ENCODE measurements at regions not wholly inside any gene's neighbourhood (a gene's known extent, or its start where the extent isn't known, plus 50 kb on each side); places are given as distances from the start of the nearest gene placed in this dataset.
"Not testable (repeated sequence)": the region's sequence is repeated elsewhere in the genome, so short reads cannot be mapped to it uniquely, and the experiment has no call there.

DNA sequence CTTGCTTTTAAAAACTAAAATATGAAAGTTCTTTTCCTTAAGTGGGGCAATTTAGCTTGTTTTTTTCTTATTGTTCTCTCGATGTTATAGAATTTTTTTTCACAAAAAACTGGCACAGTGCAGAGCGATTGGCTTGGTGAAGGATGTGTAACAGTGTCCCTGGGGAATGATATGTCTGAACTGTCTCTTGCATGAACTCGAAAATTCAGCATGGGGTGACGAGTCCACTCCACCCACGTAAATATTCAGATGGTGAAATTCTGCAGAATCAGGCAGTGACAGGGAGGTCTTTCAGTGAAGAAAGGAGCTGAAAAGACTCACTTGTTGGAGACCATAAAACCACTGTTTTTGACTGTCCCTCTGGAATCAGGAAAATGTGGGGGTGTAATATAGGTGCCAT lies 505.3 kb downstream of the MMUT start:
- TF ChIP-seq, protein P1, sequence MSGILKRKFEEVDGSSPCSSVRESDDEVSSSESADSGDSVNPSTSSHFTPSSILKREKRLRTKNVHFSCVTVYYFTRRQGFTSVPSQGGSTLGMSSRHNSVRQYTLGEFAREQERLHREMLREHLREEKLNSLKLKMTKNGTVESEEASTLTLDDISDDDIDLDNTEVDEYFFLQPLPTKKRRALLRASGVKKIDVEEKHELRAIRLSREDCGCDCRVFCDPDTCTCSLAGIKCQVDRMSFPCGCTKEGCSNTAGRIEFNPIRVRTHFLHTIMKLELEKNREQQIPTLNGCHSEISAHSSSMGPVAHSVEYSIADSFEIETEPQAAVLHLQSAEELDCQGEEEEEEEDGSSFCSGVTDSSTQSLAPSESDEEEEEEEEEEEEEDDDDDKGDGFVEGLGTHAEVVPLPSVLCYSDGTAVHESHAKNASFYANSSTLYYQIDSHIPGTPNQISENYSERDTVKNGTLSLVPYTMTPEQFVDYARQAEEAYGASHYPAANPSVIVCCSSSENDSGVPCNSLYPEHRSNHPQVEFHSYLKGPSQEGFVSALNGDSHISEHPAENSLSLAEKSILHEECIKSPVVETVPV (CRISPR knock-in tag; IDR thresholded peaks at IDR 0.05): no peak
- TF ChIP-seq ZFP3 (CRISPR knock-in tag; IDR thresholded peaks at IDR 0.05): no peak
- no peak for TF ChIP-seq ZC3H10 (CRISPR knock-in tag; IDR thresholded peaks at IDR 0.05)
- TF ChIP-seq CSDC2 (CRISPR knock-in tag; IDR thresholded peaks at IDR 0.05): no peak
- no peak for TF ChIP-seq ZNF70 (CRISPR knock-in tag; IDR thresholded peaks at IDR 0.05)
- no peak for TF ChIP-seq ESRRG (CRISPR knock-in tag; IDR thresholded peaks at IDR 0.05)
- no peak for TF ChIP-seq ISL1 (CRISPR knock-in tag; IDR thresholded peaks at IDR 0.05)
- no peak for TF ChIP-seq GLIS3 (CRISPR knock-in tag; IDR thresholded peaks at IDR 0.05)
- no peak for TF ChIP-seq RARB (CRISPR knock-in tag; IDR thresholded peaks at IDR 0.05)
- TF ChIP-seq TCF4 (CRISPR knock-in tag; IDR thresholded peaks at IDR 0.05; ENCODE audit: borderline replicate concordance): no peak
- TF ChIP-seq BACH2 (CRISPR knock-in tag; IDR thresholded peaks at IDR 0.05; ENCODE audit: borderline replicate concordance): no peak
- no peak for TF ChIP-seq OSR1 (CRISPR knock-in tag; IDR thresholded peaks at IDR 0.05)
- no peak for TF ChIP-seq ZNF565 (CRISPR knock-in tag; conservative IDR thresholded peaks at IDR 0.05; ENCODE audit: low read depth)
- ATAC-seq: no peak

DNA sequence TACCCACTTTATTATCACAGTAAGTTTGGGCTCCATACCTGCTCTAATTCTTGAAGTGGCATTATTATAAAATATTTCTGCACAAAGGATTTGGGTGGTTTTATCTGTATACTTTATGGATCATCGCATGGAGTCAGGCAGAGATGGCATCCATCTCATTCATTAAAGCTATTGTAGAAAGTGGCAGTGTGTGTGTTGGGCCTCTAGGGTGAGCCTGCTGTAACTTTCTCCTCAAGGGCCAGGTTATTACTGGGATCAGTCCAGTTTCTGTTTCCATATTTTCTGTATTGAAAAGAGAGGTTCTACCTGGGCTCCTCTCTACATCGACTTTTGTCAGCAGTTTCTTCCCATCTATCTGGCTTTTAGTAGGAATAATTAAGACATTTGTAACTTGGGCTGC lies 511.1 kb downstream of the MMUT start:
- TF ChIP-seq CSDC2 (CRISPR knock-in tag; IDR thresholded peaks at IDR 0.05) (no peak), RARB (CRISPR knock-in tag; IDR thresholded peaks at IDR 0.05) (no peak), ZNF70 (CRISPR knock-in tag; IDR thresholded peaks at IDR 0.05) (no peak), ZFP30 (CRISPR knock-in tag; IDR thresholded peaks at IDR 0.05) (no peak), GLIS3 (CRISPR knock-in tag; IDR thresholded peaks at IDR 0.05) (no peak), ARNTL (CRISPR knock-in tag; IDR thresholded peaks at IDR 0.05; ENCODE audit: borderline replicate concordance, low read depth) (no peak), ZNF8 (CRISPR knock-in tag; IDR thresholded peaks at IDR 0.05) (no peak), ZC3H10 (CRISPR knock-in tag; IDR thresholded peaks at IDR 0.05) (no peak), ZFP3 (CRISPR knock-in tag; IDR thresholded peaks at IDR 0.05) (no peak), ZNF565 (CRISPR knock-in tag; conservative IDR thresholded peaks at IDR 0.05; ENCODE audit: low read depth) (no peak), SNAI2 (CRISPR knock-in tag; IDR thresholded peaks at IDR 0.05) (no peak), ISL1 (CRISPR knock-in tag; IDR thresholded peaks at IDR 0.05) (no peak), TCF4 (CRISPR knock-in tag; IDR thresholded peaks at IDR 0.05; ENCODE audit: borderline replicate concordance) (no peak), ESRRG (CRISPR knock-in tag; IDR thresholded peaks at IDR 0.05) (no peak), OSR1 (CRISPR knock-in tag; IDR thresholded peaks at IDR 0.05) (no peak)
- TF ChIP-seq, protein P2, sequence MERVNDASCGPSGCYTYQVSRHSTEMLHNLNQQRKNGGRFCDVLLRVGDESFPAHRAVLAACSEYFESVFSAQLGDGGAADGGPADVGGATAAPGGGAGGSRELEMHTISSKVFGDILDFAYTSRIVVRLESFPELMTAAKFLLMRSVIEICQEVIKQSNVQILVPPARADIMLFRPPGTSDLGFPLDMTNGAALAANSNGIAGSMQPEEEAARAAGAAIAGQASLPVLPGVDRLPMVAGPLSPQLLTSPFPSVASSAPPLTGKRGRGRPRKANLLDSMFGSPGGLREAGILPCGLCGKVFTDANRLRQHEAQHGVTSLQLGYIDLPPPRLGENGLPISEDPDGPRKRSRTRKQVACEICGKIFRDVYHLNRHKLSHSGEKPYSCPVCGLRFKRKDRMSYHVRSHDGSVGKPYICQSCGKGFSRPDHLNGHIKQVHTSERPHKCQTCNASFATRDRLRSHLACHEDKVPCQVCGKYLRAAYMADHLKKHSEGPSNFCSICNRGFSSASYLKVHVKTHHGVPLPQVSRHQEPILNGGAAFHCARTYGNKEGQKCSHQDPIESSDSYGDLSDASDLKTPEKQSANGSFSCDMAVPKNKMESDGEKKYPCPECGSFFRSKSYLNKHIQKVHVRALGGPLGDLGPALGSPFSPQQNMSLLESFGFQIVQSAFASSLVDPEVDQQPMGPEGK (CRISPR knock-in tag; IDR thresholded peaks at IDR 0.05; ENCODE audit: borderline replicate concordance): no peak
- TF ChIP-seq, protein P3, sequence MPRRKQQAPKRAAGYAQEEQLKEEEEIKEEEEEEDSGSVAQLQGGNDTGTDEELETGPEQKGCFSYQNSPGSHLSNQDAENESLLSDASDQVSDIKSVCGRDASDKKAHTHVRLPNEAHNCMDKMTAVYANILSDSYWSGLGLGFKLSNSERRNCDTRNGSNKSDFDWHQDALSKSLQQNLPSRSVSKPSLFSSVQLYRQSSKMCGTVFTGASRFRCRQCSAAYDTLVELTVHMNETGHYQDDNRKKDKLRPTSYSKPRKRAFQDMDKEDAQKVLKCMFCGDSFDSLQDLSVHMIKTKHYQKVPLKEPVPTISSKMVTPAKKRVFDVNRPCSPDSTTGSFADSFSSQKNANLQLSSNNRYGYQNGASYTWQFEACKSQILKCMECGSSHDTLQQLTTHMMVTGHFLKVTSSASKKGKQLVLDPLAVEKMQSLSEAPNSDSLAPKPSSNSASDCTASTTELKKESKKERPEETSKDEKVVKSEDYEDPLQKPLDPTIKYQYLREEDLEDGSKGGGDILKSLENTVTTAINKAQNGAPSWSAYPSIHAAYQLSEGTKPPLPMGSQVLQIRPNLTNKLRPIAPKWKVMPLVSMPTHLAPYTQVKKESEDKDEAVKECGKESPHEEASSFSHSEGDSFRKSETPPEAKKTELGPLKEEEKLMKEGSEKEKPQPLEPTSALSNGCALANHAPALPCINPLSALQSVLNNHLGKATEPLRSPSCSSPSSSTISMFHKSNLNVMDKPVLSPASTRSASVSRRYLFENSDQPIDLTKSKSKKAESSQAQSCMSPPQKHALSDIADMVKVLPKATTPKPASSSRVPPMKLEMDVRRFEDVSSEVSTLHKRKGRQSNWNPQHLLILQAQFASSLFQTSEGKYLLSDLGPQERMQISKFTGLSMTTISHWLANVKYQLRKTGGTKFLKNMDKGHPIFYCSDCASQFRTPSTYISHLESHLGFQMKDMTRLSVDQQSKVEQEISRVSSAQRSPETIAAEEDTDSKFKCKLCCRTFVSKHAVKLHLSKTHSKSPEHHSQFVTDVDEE (CRISPR knock-in tag; IDR thresholded peaks at IDR 0.05): no peak
- TF ChIP-seq, protein P4, sequence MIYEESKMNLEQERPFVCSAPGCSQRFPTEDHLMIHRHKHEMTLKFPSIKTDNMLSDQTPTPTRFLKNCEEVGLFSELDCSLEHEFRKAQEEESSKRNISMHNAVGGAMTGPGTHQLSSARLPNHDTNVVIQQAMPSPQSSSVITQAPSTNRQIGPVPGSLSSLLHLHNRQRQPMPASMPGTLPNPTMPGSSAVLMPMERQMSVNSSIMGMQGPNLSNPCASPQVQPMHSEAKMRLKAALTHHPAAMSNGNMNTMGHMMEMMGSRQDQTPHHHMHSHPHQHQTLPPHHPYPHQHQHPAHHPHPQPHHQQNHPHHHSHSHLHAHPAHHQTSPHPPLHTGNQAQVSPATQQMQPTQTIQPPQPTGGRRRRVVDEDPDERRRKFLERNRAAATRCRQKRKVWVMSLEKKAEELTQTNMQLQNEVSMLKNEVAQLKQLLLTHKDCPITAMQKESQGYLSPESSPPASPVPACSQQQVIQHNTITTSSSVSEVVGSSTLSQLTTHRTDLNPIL (CRISPR knock-in tag; IDR thresholded peaks at IDR 0.05; ENCODE audit: low read depth): no peak
- TF ChIP-seq, protein P1 (CRISPR knock-in tag; IDR thresholded peaks at IDR 0.05): no peak
- TF ChIP-seq, protein P5, sequence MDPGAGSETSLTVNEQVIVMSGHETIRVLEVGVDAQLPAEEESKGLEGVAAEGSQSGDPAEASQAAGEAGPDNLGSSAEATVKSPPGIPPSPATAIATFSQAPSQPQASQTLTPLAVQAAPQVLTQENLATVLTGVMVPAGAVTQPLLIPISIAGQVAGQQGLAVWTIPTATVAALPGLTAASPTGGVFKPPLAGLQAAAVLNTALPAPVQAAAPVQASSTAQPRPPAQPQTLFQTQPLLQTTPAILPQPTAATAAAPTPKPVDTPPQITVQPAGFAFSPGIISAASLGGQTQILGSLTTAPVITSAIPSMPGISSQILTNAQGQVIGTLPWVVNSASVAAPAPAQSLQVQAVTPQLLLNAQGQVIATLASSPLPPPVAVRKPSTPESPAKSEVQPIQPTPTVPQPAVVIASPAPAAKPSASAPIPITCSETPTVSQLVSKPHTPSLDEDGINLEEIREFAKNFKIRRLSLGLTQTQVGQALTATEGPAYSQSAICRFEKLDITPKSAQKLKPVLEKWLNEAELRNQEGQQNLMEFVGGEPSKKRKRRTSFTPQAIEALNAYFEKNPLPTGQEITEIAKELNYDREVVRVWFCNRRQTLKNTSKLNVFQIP (CRISPR knock-in tag; IDR thresholded peaks at IDR 0.05; ENCODE audit: borderline replicate concordance, low read depth): no peak
- ATAC-seq: no peak

DNA sequence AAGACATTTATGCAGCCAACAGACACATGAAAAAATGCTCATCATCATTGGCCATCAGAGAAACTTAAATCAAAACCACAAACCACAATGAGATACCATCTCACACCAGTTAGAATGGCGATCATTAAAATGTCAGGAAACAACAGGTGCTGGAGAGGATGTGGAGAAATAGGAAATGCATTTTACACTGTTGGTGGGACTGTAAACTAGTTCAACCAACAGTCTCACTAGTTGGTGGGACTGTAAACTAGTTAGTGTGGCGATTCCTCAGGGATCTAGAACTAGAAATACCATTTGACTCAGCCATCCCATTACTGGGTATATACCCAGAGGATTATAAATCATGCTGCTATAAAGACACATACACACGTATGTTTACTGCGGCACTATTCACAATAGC lies 518.8 kb downstream of the MMUT start:
- not testable (repeated sequence) for ATAC-seq

Measured in SK-N-SH treated with all-trans-retinoic acid at 6 μM for 48 hours (cell line).